GM12801 (cell line): ENCODE measurements at regions not wholly inside any gene's neighbourhood (a gene's known extent, or its start where the extent isn't known, plus 50 kb on each side); places are given as distances from the start of the nearest gene placed in this dataset.

ENCODE experiments used
- CTCF ChIP-seq: IDR thresholded peaks from one replicate; pipeline ENCODE4 v1.5.1; 2011; ENCODE audit warnings: control low read depth; ENCODE audit not compliant: insufficient read length; ENCODE audit errors: extremely low read depth

GRCh38 chr2:7953195-7953594 lies 728.7 kb upstream of the ID2 start:
- no peak for TF ChIP-seq CTCF

- no peak for TF ChIP-seq CTCF
Observed at GRCh38 chr2:7954234-7954633, 727.6 kb upstream of the ID2 start.

- no peak for TF ChIP-seq CTCF
Observed at GRCh38 chr2:7956126-7956689, 725.6 kb upstream of the ID2 start.

GRCh38 chr2:7961550-7961949 lies 720.3 kb upstream of the ID2 start:
- TF ChIP-seq CTCF: no peak

GRCh38 chr2:7962161-7962560 lies 719.7 kb upstream of the ID2 start:
- TF ChIP-seq CTCF: no peak

DNA sequence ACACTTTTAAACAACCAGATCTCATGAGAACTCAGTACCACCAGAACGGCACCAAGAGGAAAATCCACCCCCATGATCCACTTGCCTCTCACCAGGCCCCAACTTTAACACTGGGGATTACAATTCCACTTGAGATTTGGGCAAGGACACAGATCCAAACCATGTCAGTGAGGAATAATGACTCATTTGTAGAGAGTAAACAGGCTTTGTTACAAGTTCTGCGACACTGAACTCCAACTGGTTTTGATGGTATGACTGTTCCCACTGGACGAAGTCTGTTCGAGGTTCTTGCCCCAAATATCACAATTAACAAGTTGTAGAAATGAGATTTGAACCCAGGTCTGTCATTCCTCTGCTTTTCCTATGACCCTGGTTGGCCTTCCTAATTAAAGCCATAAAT lies 718.1 kb upstream of the ID2 start:
- TF ChIP-seq CTCF: no peak

GRCh38 chr2:7966032-7966431 lies 715.8 kb upstream of the ID2 start:
- TF ChIP-seq CTCF: no peak
